WTC11 (cell line): ENCODE measurements at regions not wholly inside any gene's neighbourhood (a gene's known extent, or its start where the extent isn't known, plus 50 kb on each side); places are given as distances from the start of the nearest gene placed in this dataset.

Experiments
- ATAC-seq: fragments of 200-7000 bp; cut with Tn5 transposase; 2 replicates; pipeline ENCODE4 v1.10.0; 2021; ENCODE audit warnings: mild to moderate bottlenecking, moderate library complexity
- CTCF ChIA-PET: fragments of 300-600 bp; sonication (Branson Sonifier 250); formaldehyde crosslinking; loops from one replicate; lab custom pipeline; 2021; ENCODE audit warnings: antibody characterized with exemption; lab: Charles Lee
- POLR2A ChIA-PET: fragments of 350-600 bp; sonication (Branson Sonifier 250); formaldehyde crosslinking; loops from one replicate; lab custom pipeline; 2021; ENCODE audit warnings: antibody characterized with exemption; lab: Charles Lee
- DNase-seq: peaks from one replicate; pipeline ENCODE4 v3.0.0; 2021; ENCODE audit warnings: low spot score
- H3K27ac Mint-ChIP-seq: 2 replicates; pipeline ENCODE4 v1.8.0; 2021; ENCODE audit warnings: mixed read lengths
- H3K27me3 Mint-ChIP-seq: 2 replicates; pipeline ENCODE4 v1.8.0; 2021; ENCODE audit warnings: low read depth, mild to moderate bottlenecking, moderate library complexity, mixed read lengths
- H3K36me3 Mint-ChIP-seq: 2 replicates; pipeline ENCODE4 v1.8.0; 2021; ENCODE audit warnings: mixed read lengths
- H3K4me1 Mint-ChIP-seq: 2 replicates; pipeline ENCODE4 v1.8.0; 2022; ENCODE audit warnings: mixed read lengths
- H3K4me3 Mint-ChIP-seq: 2 replicates; pipeline ENCODE4 v1.8.0; 2021; ENCODE audit warnings: mild to moderate bottlenecking, moderate library complexity, mixed read lengths
- H3K9me3 Mint-ChIP-seq: 2 replicates; pipeline ENCODE4 v1.8.0; 2021; ENCODE audit warnings: mixed read lengths
- AFF4 ChIP-seq: sonication (generic); formaldehyde crosslinking; IDR thresholded peaks from 2 replicates; pipeline ENCODE4 v1.8.1; 2023; ENCODE audit warnings: mild to moderate bottlenecking, missing genetic modification reagents, borderline replicate concordance
- ATF1 ChIP-seq: sonication (generic); formaldehyde crosslinking; IDR thresholded peaks from 2 replicates; pipeline ENCODE4 v1.8.1; 2023; ENCODE audit warnings: mild to moderate bottlenecking, moderate library complexity, missing genetic modification reagents
- ESRRA ChIP-seq: sonication (generic); formaldehyde crosslinking; IDR thresholded peaks from 2 replicates; pipeline ENCODE4 v1.8.1; 2022; ENCODE audit warnings: mild to moderate bottlenecking, missing genetic modification reagents, borderline replicate concordance
- FOXK1 ChIP-seq: sonication (generic); formaldehyde crosslinking; IDR thresholded peaks from 2 replicates; pipeline ENCODE4 v1.8.0; 2022; ENCODE audit warnings: mild to moderate bottlenecking, moderate library complexity, missing genetic modification reagents
- FOXP4 ChIP-seq: sonication (generic); formaldehyde crosslinking; IDR thresholded peaks from 2 replicates; pipeline ENCODE4 v1.8.0; 2022; ENCODE audit warnings: mild to moderate bottlenecking, missing genetic modification reagents
- IRF1 ChIP-seq: sonication (generic); formaldehyde crosslinking; IDR thresholded peaks from 2 replicates; pipeline ENCODE4 v1.8.0; 2023; ENCODE audit warnings: missing genetic modification reagents
- NR3C1 ChIP-seq: sonication (generic); formaldehyde crosslinking; conservative IDR thresholded peaks from 2 replicates; pipeline ENCODE4 v1.8.1; 2023; ENCODE audit warnings: low read depth, mild to moderate bottlenecking, missing genetic modification reagents
- RELA ChIP-seq: sonication (generic); formaldehyde crosslinking; IDR thresholded peaks from 2 replicates; pipeline ENCODE4 v1.8.1; 2022; ENCODE audit warnings: missing genetic modification reagents, mild to moderate bottlenecking, borderline replicate concordance
- SMAD4 ChIP-seq: sonication (generic); formaldehyde crosslinking; IDR thresholded peaks from 2 replicates; pipeline ENCODE4 v1.8.0; 2022; ENCODE audit warnings: mild to moderate bottlenecking, missing genetic modification reagents
- TEAD4 ChIP-seq: sonication (generic); formaldehyde crosslinking; IDR thresholded peaks from 2 replicates; pipeline ENCODE4 v1.8.0; 2022; ENCODE audit warnings: mild to moderate bottlenecking, missing genetic modification reagents
- ZBTB21 ChIP-seq: sonication (generic); formaldehyde crosslinking; IDR thresholded peaks from 2 replicates; pipeline ENCODE4 v1.8.1; 2023; ENCODE audit warnings: mild to moderate bottlenecking, missing genetic modification reagents, borderline replicate concordance
- ZMAT4 ChIP-seq: fragments of 250-450 bp; sonication (Bioruptor Pico); IDR thresholded peaks from 2 replicates; pipeline ENCODE4 v1.9.0; 2021; ENCODE audit warnings: mild to moderate bottlenecking
- ZNF121 ChIP-seq: sonication (generic); formaldehyde crosslinking; IDR thresholded peaks from 2 replicates; pipeline ENCODE4 v1.8.0; 2023; ENCODE audit warnings: missing genetic modification reagents
- ZNF138 ChIP-seq: sonication (generic); formaldehyde crosslinking; conservative IDR thresholded peaks from 2 replicates; pipeline ENCODE4 v1.8.1; 2022; ENCODE audit warnings: mild to moderate bottlenecking, moderate library complexity, missing genetic modification reagents
- ZNF281 ChIP-seq: sonication (generic); formaldehyde crosslinking; IDR thresholded peaks from 2 replicates; pipeline ENCODE4 v1.8.0; 2023; ENCODE audit warnings: mild to moderate bottlenecking, missing genetic modification reagents
- ZSCAN18 ChIP-seq: fragments of 250-450 bp; sonication (Bioruptor Pico); IDR thresholded peaks from 2 replicates; pipeline ENCODE4 v2.1.2; 2022; ENCODE audit warnings: mild to moderate bottlenecking, moderate library complexity

- no peak for TF ChIP-seq ZNF281 (CRISPR knock-in tag)
- TF ChIP-seq TEAD4 (CRISPR knock-in tag) = no peak
- no peak for TF ChIP-seq ZNF138 (CRISPR knock-in tag)
- TF ChIP-seq IRF1 (CRISPR knock-in tag) = no peak
- TF ChIP-seq ZMAT4 (CRISPR knock-in tag) = no peak
- no peak for TF ChIP-seq SMAD4 (CRISPR knock-in tag)
- no peak for TF ChIP-seq ZBTB21 (CRISPR knock-in tag)
- TF ChIP-seq ATF1 = no peak
- no peak for TF ChIP-seq FOXK1
- no peak for TF ChIP-seq FOXP4
Measured at GRCh38 chr18:40957533-40958070, 997.4 kb upstream of the PIK3C3 start (continued).

- no peaks in the 10 kb centered on the region for H3K27me3 Mint-ChIP-seq
- H3K36me3 Mint-ChIP-seq = peaks cover 15% of the 10 kb centered on the region
- peaks cover 25% of the 10 kb centered on the region for H3K9me3 Mint-ChIP-seq
- ChIA-PET POLR2A (no interaction called here), CTCF (interaction anchor here (2.1 kb wide), 1 partner anchor 21 kb away, joined by 9 read pairs; no protein-coding TSS in a partner anchor)
- no peak overlapping the region for H3K27ac Mint-ChIP-seq
- H3K4me1 Mint-ChIP-seq = peaks cover 9% of the 10 kb centered on the region
- TF ChIP-seq ZNF138 (CRISPR knock-in tag) (no peak), NR3C1 (CRISPR knock-in tag) (no peak), AFF4 (CRISPR knock-in tag) (no peak), ZNF121 (CRISPR knock-in tag) (no peak), ESRRA (CRISPR knock-in tag) (no peak), ZSCAN18 (no peak), RELA (CRISPR knock-in tag) (no peak)
- ATAC-seq (no peak), DNase-seq (no peak)
- H3K4me3 Mint-ChIP-seq = no peak overlapping the region
Measured at GRCh38 chr18:40956213-40956612, 998.8 kb upstream of the PIK3C3 start.
